NCI-H2196 (cell line): ENCODE measurements at regions not wholly inside any gene's neighbourhood (a gene's known extent, or its start where the extent isn't known, plus 50 kb on each side); places are given as distances from the start of the nearest gene placed in this dataset.
"Not testable (repeated sequence)": the region's sequence is repeated elsewhere in the genome, so short reads cannot be mapped to it uniquely, and the experiment has no call there.

Experiments used
- DNase-seq: peaks from one replicate; lab custom pipeline; 2025; ENCODE audit not compliant: unreplicated experiment; lab: John Stamatoyannopoulos, UW

- DNase-seq = no peak
Observed at GRCh38 chr4:173651651-173652282, 121.7 kb upstream of the HAND2 start.

GRCh38 chr4:173647902-173648301, 117.9 kb upstream of the HAND2 start:
- DNase-seq = no peak

DNA sequence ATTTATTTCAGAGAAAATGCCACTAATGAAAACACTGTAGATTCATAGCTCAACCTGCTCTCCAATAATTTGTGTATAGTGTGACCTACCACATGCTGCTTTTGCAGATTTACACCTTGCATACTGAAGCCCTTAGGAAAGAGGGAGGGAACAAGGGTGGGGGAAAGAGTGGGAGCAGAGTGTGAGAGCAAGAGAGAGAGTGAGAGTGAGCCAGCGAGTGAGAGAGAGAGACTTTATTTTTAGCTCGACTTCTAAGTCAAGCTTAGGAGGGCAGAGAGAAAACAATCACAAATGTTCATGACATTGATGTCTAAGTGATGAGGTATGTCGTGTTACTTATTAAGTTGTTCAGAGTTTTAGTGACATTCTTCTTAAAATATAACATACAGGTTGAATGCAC, 112.5 kb upstream of the HAND2 start:
- DNase-seq = no peak

DNA sequence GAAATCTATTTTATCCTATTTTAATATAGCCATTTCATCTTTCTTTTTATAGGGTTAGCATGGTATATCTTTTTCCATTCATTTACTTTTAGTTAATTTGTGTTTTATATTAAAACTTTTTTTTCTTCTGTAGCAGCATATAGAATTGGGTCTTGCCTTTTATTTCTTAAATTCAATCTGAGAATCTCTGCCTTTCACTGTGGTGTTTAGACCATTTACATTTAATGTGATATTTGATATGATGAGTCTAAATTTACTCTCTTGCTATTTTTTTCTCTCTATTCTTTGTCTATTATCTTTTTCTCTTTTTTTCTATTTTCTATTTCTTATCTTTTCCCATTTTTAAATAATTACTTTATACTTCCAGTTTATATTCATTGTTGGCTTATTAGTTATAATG, 105.4 kb upstream of the HAND2 start:
- no peak for DNase-seq

DNA sequence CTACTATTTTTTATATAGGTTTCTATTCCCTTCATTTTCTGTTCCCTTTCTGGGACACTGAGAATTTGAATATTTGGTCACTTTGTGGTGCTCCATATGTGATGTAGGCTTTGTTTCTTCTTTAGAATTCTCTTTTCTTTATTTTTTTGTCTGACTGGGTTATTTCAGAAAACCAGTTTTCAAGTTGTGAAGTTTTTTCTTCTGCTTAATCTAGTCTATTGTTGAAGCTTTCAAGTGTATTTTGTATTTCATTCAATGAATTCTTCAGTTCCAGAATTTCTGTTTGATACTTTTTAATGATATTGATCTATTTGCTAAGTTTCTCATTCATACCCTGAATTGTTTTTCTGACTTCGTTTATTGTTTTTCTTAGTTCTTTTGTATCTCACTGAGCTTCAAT, 96.2 kb upstream of the HAND2 start:
- DNase-seq = no peak

- not testable (repeated sequence) for DNase-seq
Observed at GRCh38 chr4:173618648-173619047, 88.6 kb upstream of the HAND2 start.

DNA sequence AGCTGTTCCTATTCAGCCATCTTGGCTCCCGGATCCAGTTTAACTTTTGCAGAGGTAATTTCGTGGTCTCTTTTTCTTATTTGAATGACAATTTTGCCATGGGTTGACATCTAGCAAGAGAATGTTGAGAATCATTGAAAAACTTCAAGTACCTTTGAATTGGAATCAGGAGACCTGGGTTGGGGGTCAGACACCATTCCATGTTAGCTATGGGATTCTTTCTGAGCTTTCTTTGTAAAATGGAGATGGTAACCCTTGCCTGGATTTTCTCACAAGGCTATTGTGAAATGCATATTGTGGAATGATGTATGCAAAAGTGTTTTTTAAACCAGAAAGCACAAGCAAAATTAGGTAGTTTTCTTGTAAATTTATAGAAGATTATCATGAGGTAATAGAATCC, 79.1 kb upstream of the HAND2 start:
- DNase-seq = no peak

DNA sequence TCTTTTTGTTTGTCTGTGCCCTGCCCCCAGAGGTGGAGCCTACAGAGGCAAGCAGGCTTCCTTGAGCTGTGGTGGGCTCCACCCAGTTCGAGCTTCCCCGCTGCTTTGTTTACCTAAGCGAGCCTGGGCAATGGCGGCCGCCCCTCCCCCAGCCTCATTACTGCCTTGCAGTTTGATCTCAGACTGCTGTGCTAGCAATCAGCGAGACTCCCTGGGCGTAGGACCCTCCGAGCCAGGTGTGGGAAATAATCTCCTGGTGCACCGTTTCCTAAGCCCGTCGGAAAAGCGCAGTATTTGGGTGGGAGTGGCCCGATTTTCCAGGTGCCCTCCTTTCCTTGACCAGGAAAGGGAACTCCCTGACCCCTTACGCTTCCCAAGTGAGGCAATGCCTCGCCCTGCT, 78.6 kb upstream of the HAND2 start:
- not testable (repeated sequence) for DNase-seq

DNA sequence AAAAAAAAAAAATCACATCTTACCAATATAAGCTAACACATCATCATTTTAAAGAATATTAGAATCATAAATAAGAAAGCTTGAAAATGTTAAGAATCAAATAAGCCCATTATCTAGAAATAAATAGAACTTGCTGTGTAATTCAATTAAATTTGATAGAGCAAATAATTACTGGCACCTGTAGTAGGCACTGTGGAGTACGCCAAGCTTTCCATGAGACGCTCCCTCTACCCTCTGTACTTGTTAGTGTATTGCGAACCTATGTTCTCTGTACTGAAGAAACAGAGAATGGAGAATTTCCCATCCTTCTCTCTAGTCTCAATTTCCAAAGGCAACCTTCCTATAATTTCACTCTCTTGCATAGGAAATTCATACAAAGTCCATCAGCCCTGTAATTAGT, 61.7 kb upstream of the HAND2 start:
- DNase-seq = no peak

GRCh38 chr4:173590697-173591096, 60.7 kb upstream of the HAND2 start:
- no peak for DNase-seq

GRCh38 chr4:173585876-173586572, 56.0 kb upstream of the HAND2 start:
- no peak for DNase-seq

DNA sequence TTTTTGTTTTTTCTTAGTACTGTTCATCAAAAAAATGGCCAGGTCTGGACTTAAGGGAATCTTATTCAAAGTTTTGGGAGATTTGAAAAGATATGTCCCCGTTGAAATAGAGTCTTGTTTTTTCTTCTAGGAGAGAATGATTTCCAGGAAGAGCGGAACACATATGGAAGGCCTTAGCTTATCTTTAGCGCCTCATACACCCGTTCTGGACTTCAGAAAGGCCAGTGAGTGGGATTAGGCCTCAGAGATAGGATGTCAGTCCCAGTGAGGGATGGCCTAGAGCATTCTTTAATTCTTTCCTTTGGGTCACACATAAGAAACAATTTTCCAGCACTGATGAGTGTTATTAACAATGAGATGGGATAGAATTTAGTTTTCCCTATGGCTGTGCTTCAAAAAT, 54.5 kb upstream of the HAND2 start:
- DNase-seq = no peak
